H9 (cell line): ENCODE measurements at regions not wholly inside any gene's neighbourhood (a gene's known extent, or its start where the extent isn't known, plus 50 kb on each side); places are given as distances from the start of the nearest gene placed in this dataset.

Experiments used
- DNase-seq: peaks from one replicate; pipeline ENCODE4 v3.0.0-alpha.2; 2017
- H2AFZ ChIP-seq: one replicate; pipeline ENCODE4 v1.6.1; 2013; ENCODE audit warnings: mild to moderate bottlenecking, low read length, control low read depth, moderate library complexity
- H2AK5ac ChIP-seq: 2 replicates; pipeline ENCODE4 v1.6.1; 2013; ENCODE audit warnings: low read length, control low read depth, mixed read lengths; ENCODE audit not compliant: insufficient read length
- H2BK120ac ChIP-seq: one replicate; pipeline ENCODE4 v1.6.1; 2013; ENCODE audit warnings: low read depth, mild to moderate bottlenecking, low read length, control low read depth, inconsistent platforms; ENCODE audit not compliant: poor library complexity, severe bottlenecking
- H2BK12ac ChIP-seq: 2 replicates; pipeline ENCODE4 v1.6.1; 2013; ENCODE audit warnings: low read length, control low read depth, mixed read lengths, low read depth; ENCODE audit not compliant: insufficient read length
- H2BK15ac ChIP-seq: 2 replicates; pipeline ENCODE4 v1.6.1; 2013; ENCODE audit warnings: low read depth, low read length, control low read depth
- H2BK20ac ChIP-seq: one replicate; pipeline ENCODE4 v1.6.1; 2013; ENCODE audit warnings: low read depth, mild to moderate bottlenecking, low read length, control low read depth, inconsistent platforms; ENCODE audit not compliant: poor library complexity, severe bottlenecking
- H2BK5ac ChIP-seq: 2 replicates; pipeline ENCODE4 v1.6.1; 2013; ENCODE audit warnings: low read length, control low read depth, mixed read lengths; ENCODE audit not compliant: insufficient read length
- H3K14ac ChIP-seq: 2 replicates; pipeline ENCODE4 v1.6.1; 2013; ENCODE audit warnings: low read length, control low read depth; ENCODE audit not compliant: insufficient read depth
- H3K18ac ChIP-seq: 2 replicates; pipeline ENCODE4 v1.6.1; 2013; ENCODE audit warnings: low read depth, mild to moderate bottlenecking, mixed read lengths, low read length, control low read depth; ENCODE audit not compliant: insufficient read length
- H3K23ac ChIP-seq: 2 replicates; pipeline ENCODE4 v1.6.1; 2013; ENCODE audit warnings: low read length, control low read depth, mixed read lengths, low read depth; ENCODE audit not compliant: insufficient read length
- H3K23me2 ChIP-seq: 2 replicates; pipeline ENCODE4 v1.6.1; 2013; ENCODE audit warnings: low read depth, mild to moderate bottlenecking, mixed read lengths, low read length, control low read depth; ENCODE audit not compliant: insufficient read length, poor library complexity, severe bottlenecking
- H3K27ac ChIP-seq: 2 replicates; pipeline ENCODE4 v1.5.1; 2013; ENCODE audit warnings: low read length, control low read depth, mixed read lengths, low read depth; ENCODE audit not compliant: insufficient read length
- H3K27me3 ChIP-seq: 2 replicates; pipeline ENCODE4 v1.6.1; 2013; ENCODE audit warnings: low read length, control low read depth, inconsistent platforms; ENCODE audit not compliant: insufficient read depth
- H3K4ac ChIP-seq: 2 replicates; pipeline ENCODE4 v1.6.1; 2013; ENCODE audit warnings: low read depth, mild to moderate bottlenecking, control low read depth, inconsistent platforms, low read length, moderate library complexity
- H3K4me1 ChIP-seq: 2 replicates; pipeline ENCODE4 v1.6.1; 2013; ENCODE audit warnings: low read length, control low read depth, inconsistent platforms; ENCODE audit not compliant: insufficient read depth
- H3K4me2 ChIP-seq: 2 replicates; pipeline ENCODE4 v1.6.1; 2013; ENCODE audit warnings: low read length, control low read depth, mixed read lengths; ENCODE audit not compliant: insufficient read length, insufficient read depth
- H3K56ac ChIP-seq: 2 replicates; pipeline ENCODE4 v1.6.1; 2013; ENCODE audit warnings: low read depth, mild to moderate bottlenecking, mixed read lengths, low read length, control low read depth; ENCODE audit not compliant: insufficient read length
- H3K79me1 ChIP-seq: 2 replicates; pipeline ENCODE4 v1.6.1; 2013; ENCODE audit warnings: low read depth, mild to moderate bottlenecking, moderate library complexity, low read length, control low read depth, inconsistent platforms; ENCODE audit not compliant: insufficient read depth, poor library complexity, severe bottlenecking
- H3K79me2 ChIP-seq: 2 replicates; pipeline ENCODE4 v1.6.1; 2013; ENCODE audit warnings: low read length, control low read depth, inconsistent platforms; ENCODE audit not compliant: insufficient read depth
- H3K9ac ChIP-seq: 2 replicates; pipeline ENCODE4 v1.6.1; 2013; ENCODE audit warnings: low read length, control low read depth, mixed read lengths; ENCODE audit not compliant: insufficient read length; ENCODE audit errors: extremely low read depth
- H3K9me3 ChIP-seq: one replicate; pipeline ENCODE4 v1.6.1; 2013; ENCODE audit warnings: low read depth, low read length, inconsistent platforms; ENCODE audit not compliant: control insufficient read depth
- H3T11ph ChIP-seq: one replicate; pipeline ENCODE4 v1.6.1; 2013; ENCODE audit warnings: mild to moderate bottlenecking, low read length, control low read depth, inconsistent platforms
- H4K20me1 ChIP-seq: one replicate; pipeline ENCODE4 v1.6.1; 2013; ENCODE audit not compliant: control insufficient read depth, insufficient read length, insufficient read depth
- H4K5ac ChIP-seq: 2 replicates; pipeline ENCODE4 v1.6.1; 2013; ENCODE audit warnings: low read depth, mild to moderate bottlenecking, mixed read lengths, low read length, control low read depth; ENCODE audit not compliant: insufficient read length
- H4K8ac ChIP-seq: replicated peaks from 2 replicates; pipeline ENCODE4 v1.6.1; 2013; ENCODE audit warnings: low read length, control low read depth, mixed read lengths, low read depth; ENCODE audit not compliant: insufficient read length
- H4K91ac ChIP-seq: 2 replicates; pipeline ENCODE4 v1.6.1; 2013; ENCODE audit warnings: low read depth, mild to moderate bottlenecking, moderate library complexity, mixed read lengths, low read length, control low read depth; ENCODE audit not compliant: insufficient read length
- H3K27ac Mint-ChIP-seq, 3 experiments: 2 replicates in 2 of 3; 3 replicates in 1 of 3; pipeline ENCODE4 v1.8.0; 2020 to 2021; ENCODE audit warnings: mixed read lengths in 3 of 3, mild to moderate bottlenecking in 1 of 3, moderate library complexity in 1 of 3
- H3K27me3 Mint-ChIP-seq: 2 replicates; pipeline ENCODE4 v1.8.0; 2021; ENCODE audit warnings: low read depth, mild to moderate bottlenecking, moderate library complexity, mixed read lengths
- H3K36me3 Mint-ChIP-seq, 3 experiments: 2 replicates in 2 of 3; 3 replicates in 1 of 3; pipeline ENCODE4 v1.8.0; 2020 to 2021; ENCODE audit warnings: low read depth in 3 of 3, mixed read lengths in 3 of 3; ENCODE audit not compliant: insufficient read depth in 1 of 3
- H3K4me1 Mint-ChIP-seq, 2 experiments: 2 replicates each; pipeline ENCODE4 v1.8.0; 2020; ENCODE audit warnings: mixed read lengths in 2 of 2
- H3K4me3 Mint-ChIP-seq, 2 experiments: 2 replicates in 1 of 2; 3 replicates in 1 of 2; pipeline ENCODE4 v1.8.0; 2020 to 2021; ENCODE audit warnings: mild to moderate bottlenecking in 2 of 2, mixed read lengths in 2 of 2, moderate library complexity in 1 of 2
- H3K9me3 Mint-ChIP-seq, 2 experiments: 2 replicates in 1 of 2; 3 replicates in 1 of 2; pipeline ENCODE4 v1.8.0; 2020; ENCODE audit warnings: mild to moderate bottlenecking in 2 of 2, mixed read lengths in 2 of 2, moderate library complexity in 1 of 2
- WGBS: extraction: QIAGEN DNeasy Blood & Tissue Kit; methylation state at CpG from one replicate; pipeline ENCODE4 v1.1.7; 2013; ENCODE audit warnings: missing lambda C conversion rate, low lambda C conversion rate, mixed read lengths; ENCODE audit not compliant: insufficient read length; ENCODE audit errors: extremely low coverage; 5-methylcytosine and 5-hydroxymethylcytosine counted together
- TF ChIP-seq, protein P1 (sequence below): fragments of 200-600 bp; sonication (generic); conservative IDR thresholded peaks from 3 replicates; pipeline ENCODE4 v1.8.0; 2021; ENCODE audit warnings: antibody characterized with exemption, mild to moderate bottlenecking

DNA sequence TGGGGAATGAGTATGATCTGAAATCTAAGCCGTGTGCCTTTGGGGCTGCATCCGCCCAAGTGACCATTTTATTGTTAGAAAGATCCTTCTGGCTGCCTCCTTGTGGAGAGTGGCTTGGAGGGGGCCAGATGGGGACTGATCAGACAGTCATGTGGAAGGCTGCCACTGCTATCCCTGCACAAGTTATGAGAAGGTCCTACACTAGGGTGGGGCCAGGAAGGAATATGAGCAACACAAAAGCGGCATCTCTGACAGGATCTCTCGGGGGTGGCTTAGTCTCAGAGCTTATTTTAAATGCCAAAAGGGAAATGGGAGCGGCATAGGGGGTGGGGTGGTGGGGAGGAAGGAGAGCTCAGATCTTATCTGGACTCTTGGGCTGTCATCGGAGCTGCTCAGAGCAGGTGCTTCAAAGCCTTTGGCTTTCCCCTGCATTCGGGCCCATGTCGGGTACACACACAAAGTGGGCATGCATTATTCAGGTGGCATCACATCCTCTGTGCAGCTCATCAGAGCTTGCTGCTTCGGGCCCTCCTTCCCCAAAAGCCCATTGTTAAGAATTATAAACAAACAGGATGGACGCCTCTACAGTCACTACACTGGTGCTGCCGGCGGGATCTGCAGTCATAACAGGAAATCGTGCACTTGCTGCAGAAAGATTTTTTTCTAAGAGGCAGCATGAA, 805.4 kb downstream of the VRK1 start:
- H3K14ac ChIP-seq, result no peak overlapping the region
- H3K18ac ChIP-seq, result no peak overlapping the region
- H4K20me1 ChIP-seq, result no peaks in the 10 kb centered on the region
- H2BK12ac ChIP-seq, result no peak overlapping the region
- no peaks in the 10 kb centered on the region for H3K4me1 ChIP-seq
- no peak overlapping the region for H2AFZ ChIP-seq
- no peak overlapping the region for H2BK15ac ChIP-seq
- no peak overlapping the region for H3K23ac ChIP-seq
- no peaks in the 10 kb centered on the region for H3K23me2 ChIP-seq
- H3K4me2 ChIP-seq, result no peak overlapping the region
- no peak overlapping the region for H4K91ac ChIP-seq
- no peak overlapping the region for H2BK5ac ChIP-seq
- Mint-ChIP-seq H3K27ac (no peak overlapping the region), H3K4me1 (no peaks in the 10 kb centered on the region; a peak in 1 of 4 replicates), H3K4me3 (no peak overlapping the region), H3K27me3 (no peaks in the 10 kb centered on the region), H3K36me3 (peaks cover 0 to 3% (median 1%) of the 10 kb centered on the region in 3 experiments; a peak in 2 of 7 replicates), H3K9me3 (peaks cover 3 to 9% of the 10 kb centered on the region in 2 experiments; a peak in 4 of 5 replicates)
- peaks cover 8% of the 10 kb centered on the region for H3K9me3 ChIP-seq
- no peaks in the 10 kb centered on the region for H3K27me3 ChIP-seq
- no CpG with 5 or more reads among the region's 13 CpGs for WGBS
- DNase-seq, result no peak
- no peak overlapping the region for H2AK5ac ChIP-seq
- H3K4ac ChIP-seq, result no peak overlapping the region
- H3K27ac ChIP-seq, result no peak overlapping the region
- H4K8ac ChIP-seq, result no peak overlapping the region
- no peak overlapping the region for H2BK120ac ChIP-seq
- H3K56ac ChIP-seq, result no peak overlapping the region
- H4K5ac ChIP-seq, result no peak overlapping the region
- no peak overlapping the region for H3T11ph ChIP-seq
- no peak overlapping the region for H3K9ac ChIP-seq
- TF ChIP-seq, protein P1, sequence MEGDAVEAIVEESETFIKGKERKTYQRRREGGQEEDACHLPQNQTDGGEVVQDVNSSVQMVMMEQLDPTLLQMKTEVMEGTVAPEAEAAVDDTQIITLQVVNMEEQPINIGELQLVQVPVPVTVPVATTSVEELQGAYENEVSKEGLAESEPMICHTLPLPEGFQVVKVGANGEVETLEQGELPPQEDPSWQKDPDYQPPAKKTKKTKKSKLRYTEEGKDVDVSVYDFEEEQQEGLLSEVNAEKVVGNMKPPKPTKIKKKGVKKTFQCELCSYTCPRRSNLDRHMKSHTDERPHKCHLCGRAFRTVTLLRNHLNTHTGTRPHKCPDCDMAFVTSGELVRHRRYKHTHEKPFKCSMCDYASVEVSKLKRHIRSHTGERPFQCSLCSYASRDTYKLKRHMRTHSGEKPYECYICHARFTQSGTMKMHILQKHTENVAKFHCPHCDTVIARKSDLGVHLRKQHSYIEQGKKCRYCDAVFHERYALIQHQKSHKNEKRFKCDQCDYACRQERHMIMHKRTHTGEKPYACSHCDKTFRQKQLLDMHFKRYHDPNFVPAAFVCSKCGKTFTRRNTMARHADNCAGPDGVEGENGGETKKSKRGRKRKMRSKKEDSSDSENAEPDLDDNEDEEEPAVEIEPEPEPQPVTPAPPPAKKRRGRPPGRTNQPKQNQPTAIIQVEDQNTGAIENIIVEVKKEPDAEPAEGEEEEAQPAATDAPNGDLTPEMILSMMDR, result no peak
- H3K79me2 ChIP-seq, result no peaks in the 10 kb centered on the region
- H3K79me1 ChIP-seq, result no peaks in the 10 kb centered on the region
- no peak overlapping the region for H2BK20ac ChIP-seq
